OCI-LY1 (cell line): ENCODE measurements at regions not wholly inside any gene's neighbourhood (a gene's known extent, or its start where the extent isn't known, plus 50 kb on each side); places are given as distances from the start of the nearest gene placed in this dataset.
"Not testable (repeated sequence)": the region's sequence is repeated elsewhere in the genome, so short reads cannot be mapped to it uniquely, and the experiment has no call there.

ENCODE experiments used
- H2AFZ ChIP-seq: fragments of 200-600 bp; sonication (generic), shearing (Covaris generic); 2 replicates; pipeline ENCODE4 v1.6.0; 2014; ENCODE audit warnings: antibody characterized with exemption, mild to moderate bottlenecking, low read length
- H3F3A ChIP-seq: fragments of 200-600 bp; sonication (generic), shearing (Covaris generic); 2 replicates; pipeline ENCODE4 v1.6.0; 2014; ENCODE audit warnings: mild to moderate bottlenecking, antibody characterized with exemption, low read length, moderate library complexity; ENCODE audit not compliant: insufficient read depth
- H3K27ac ChIP-seq: fragments of 200-600 bp; sonication (generic); 2 replicates; pipeline ENCODE4 v1.5.1; 2014; ENCODE audit warnings: low read length, mixed run types, mild to moderate bottlenecking, low read depth; ENCODE audit not compliant: poor library complexity, severe bottlenecking
- H3K27me3 ChIP-seq: fragments of 200-600 bp; sonication (generic); 2 replicates; pipeline ENCODE4 v1.6.0; 2014; ENCODE audit warnings: antibody characterized with exemption, mild to moderate bottlenecking, low read length, moderate library complexity; ENCODE audit not compliant: insufficient read depth
- H3K36me3 ChIP-seq: fragments of 200-600 bp; sonication (generic); 2 replicates; pipeline ENCODE4 v1.6.1; 2014; ENCODE audit warnings: mild to moderate bottlenecking, antibody characterized with exemption, low read length, moderate library complexity, mixed read lengths; ENCODE audit not compliant: insufficient read depth
- H3K4me1 ChIP-seq: fragments of 200-600 bp; sonication (generic); 2 replicates; pipeline ENCODE4 v1.5.1; 2014; ENCODE audit warnings: mild to moderate bottlenecking, low read length, moderate library complexity; ENCODE audit not compliant: insufficient read depth, severe bottlenecking
- H3K4me2 ChIP-seq: fragments of 200-600 bp; sonication (generic), shearing (Covaris generic); 2 replicates; pipeline ENCODE4 v1.6.1; 2014; ENCODE audit warnings: low read length
- H3K4me3 ChIP-seq: fragments of 200-600 bp; sonication (generic); 2 replicates; pipeline ENCODE4 v1.5.1; 2014; ENCODE audit warnings: low read length, low read depth, mild to moderate bottlenecking, mixed read lengths; ENCODE audit not compliant: poor library complexity, severe bottlenecking
- H3K79me2 ChIP-seq: fragments of 200-600 bp; shearing (Covaris generic); 2 replicates; pipeline ENCODE4 v1.6.1; 2016; ENCODE audit warnings: mixed run types, low read length, mixed read lengths; ENCODE audit not compliant: insufficient read depth
- H3K9ac ChIP-seq: fragments of 200-600 bp; sonication (generic), shearing (Covaris generic); 2 replicates; pipeline ENCODE4 v1.6.1; 2014; ENCODE audit warnings: mild to moderate bottlenecking, low read length, mixed read lengths
- H3K9me2 ChIP-seq: fragments of 200-600 bp; sonication (generic), shearing (Covaris generic); 2 replicates; pipeline ENCODE4 v1.6.1; 2014; ENCODE audit warnings: low read depth, mild to moderate bottlenecking, low read length, mixed read lengths
- H3K9me3 ChIP-seq: fragments of 200-600 bp; shearing (Covaris generic); 2 replicates; pipeline ENCODE4 v1.6.1; 2014; ENCODE audit warnings: low read length, mixed read lengths
- H4K20me1 ChIP-seq: fragments of 200-600 bp; sonication (generic), shearing (Covaris generic); 2 replicates; pipeline ENCODE4 v1.6.0; 2016; ENCODE audit warnings: mild to moderate bottlenecking, low read length; ENCODE audit not compliant: insufficient read depth
- EZH2 ChIP-seq: fragments of 200-600 bp; sonication (generic), shearing (Covaris generic); IDR thresholded peaks from 2 replicates; pipeline ENCODE4 v1.8.0; 2017; ENCODE audit warnings: borderline replicate concordance, mixed run types, mild to moderate bottlenecking, antibody characterized with exemption, low read length, moderate library complexity, mixed read lengths
- TF ChIP-seq, protein P1 (sequence below): fragments of 200-600 bp; sonication (generic), shearing (Covaris generic); IDR thresholded peaks from 2 replicates; pipeline ENCODE4 v1.5.1; 2017; ENCODE audit warnings: mild to moderate bottlenecking, antibody characterized with exemption, low read length, moderate library complexity, mixed read lengths

DNA sequence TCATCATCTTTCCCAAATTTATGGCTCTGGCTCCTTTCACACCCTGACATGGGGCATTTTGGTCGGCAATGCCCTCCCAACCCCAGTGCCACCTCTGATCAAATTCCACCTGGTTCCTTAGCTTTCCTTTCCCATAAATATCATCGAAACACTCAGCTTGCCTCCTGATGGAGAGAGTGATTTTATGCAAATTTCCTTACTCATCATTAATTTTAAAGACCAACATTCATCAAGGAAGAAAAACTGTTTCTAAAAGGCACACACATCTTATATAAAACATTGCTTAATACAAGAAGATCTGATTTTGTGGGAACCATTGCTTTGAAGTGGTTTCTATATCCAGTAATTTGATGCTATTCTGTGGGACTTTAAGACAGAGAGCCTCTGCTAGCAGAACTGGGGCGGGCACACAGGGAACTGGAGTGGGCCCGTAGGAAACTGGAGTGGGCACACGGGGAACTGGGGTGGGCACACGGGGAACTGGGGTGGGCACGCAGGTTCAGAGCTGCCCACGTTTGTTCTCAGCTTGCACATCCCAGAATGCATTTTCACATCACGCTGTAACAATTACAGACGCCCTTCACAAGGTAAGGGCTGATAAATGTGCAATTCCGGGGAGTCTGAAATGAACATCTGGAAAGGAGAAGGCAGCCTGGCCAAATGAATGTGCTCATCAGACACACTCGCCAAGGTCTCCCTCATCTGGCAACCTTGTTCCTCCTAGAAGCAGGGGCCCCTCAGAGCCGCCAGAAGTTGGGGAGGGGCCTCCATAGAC, 174.2 kb downstream of the RTP5 start:
- H3K79me2 ChIP-seq = no peaks in the 10 kb centered on the region
- no peaks in the 10 kb centered on the region for H4K20me1 ChIP-seq
- no peak overlapping the region for H3K9ac ChIP-seq
- H2AFZ ChIP-seq = no peak overlapping the region
- no peaks in the 10 kb centered on the region for H3K9me3 ChIP-seq
- TF ChIP-seq, protein P1, sequence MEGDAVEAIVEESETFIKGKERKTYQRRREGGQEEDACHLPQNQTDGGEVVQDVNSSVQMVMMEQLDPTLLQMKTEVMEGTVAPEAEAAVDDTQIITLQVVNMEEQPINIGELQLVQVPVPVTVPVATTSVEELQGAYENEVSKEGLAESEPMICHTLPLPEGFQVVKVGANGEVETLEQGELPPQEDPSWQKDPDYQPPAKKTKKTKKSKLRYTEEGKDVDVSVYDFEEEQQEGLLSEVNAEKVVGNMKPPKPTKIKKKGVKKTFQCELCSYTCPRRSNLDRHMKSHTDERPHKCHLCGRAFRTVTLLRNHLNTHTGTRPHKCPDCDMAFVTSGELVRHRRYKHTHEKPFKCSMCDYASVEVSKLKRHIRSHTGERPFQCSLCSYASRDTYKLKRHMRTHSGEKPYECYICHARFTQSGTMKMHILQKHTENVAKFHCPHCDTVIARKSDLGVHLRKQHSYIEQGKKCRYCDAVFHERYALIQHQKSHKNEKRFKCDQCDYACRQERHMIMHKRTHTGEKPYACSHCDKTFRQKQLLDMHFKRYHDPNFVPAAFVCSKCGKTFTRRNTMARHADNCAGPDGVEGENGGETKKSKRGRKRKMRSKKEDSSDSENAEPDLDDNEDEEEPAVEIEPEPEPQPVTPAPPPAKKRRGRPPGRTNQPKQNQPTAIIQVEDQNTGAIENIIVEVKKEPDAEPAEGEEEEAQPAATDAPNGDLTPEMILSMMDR = no peak
- TF ChIP-seq EZH2 = no peak
- H3K9me2 ChIP-seq = no peaks in the 10 kb centered on the region
- no peaks in the 10 kb centered on the region for H3F3A ChIP-seq
- H3K27ac ChIP-seq = no peak overlapping the region
- H3K27me3 ChIP-seq = no peaks in the 10 kb centered on the region
- no peaks in the 10 kb centered on the region for H3K36me3 ChIP-seq
- H3K4me2 ChIP-seq = no peak overlapping the region
- no peaks in the 10 kb centered on the region for H3K4me1 ChIP-seq
- no peak overlapping the region for H3K4me3 ChIP-seq

GRCh38 chr2:242044313-242044590, 174.7 kb downstream of the RTP5 start:
- Histone ChIP-seq H4K20me1 (no peaks in the 10 kb centered on the region), H3K4me2 (no peak overlapping the region), H2AFZ (no peak overlapping the region), H3K27ac (no peak overlapping the region), H3K4me1 (no peaks in the 10 kb centered on the region), H3K36me3 (no peaks in the 10 kb centered on the region), H3F3A (no peaks in the 10 kb centered on the region), H3K27me3 (no peaks in the 10 kb centered on the region), H3K9me3 (no peaks in the 10 kb centered on the region), H3K4me3 (no peak overlapping the region), H3K9ac (no peak overlapping the region), H3K9me2 (no peaks in the 10 kb centered on the region), H3K79me2 (no peaks in the 10 kb centered on the region)
- TF ChIP-seq EZH2 = no peak
- TF ChIP-seq, protein P1 = no peak

- H3K27ac ChIP-seq, H3K9me3 ChIP-seq, H4K20me1 ChIP-seq, H3K36me3 ChIP-seq, H2AFZ ChIP-seq, H3K4me1 ChIP-seq, H3K79me2 ChIP-seq, H3K4me2 ChIP-seq, H3K9ac ChIP-seq, H3K4me3 ChIP-seq, H3F3A ChIP-seq, H3K27me3 ChIP-seq, H3K9me2 ChIP-seq: not testable (repeated sequence)
Measured at GRCh38 chr2:242045596-242046144, 176.1 kb downstream of the RTP5 start.
